Coronary artery (tissue), 2 donors: ENCODE measurements at regions not wholly inside any gene's neighbourhood (a gene's known extent, or its start where the extent isn't known, plus 50 kb on each side); places are given as distances from the start of the nearest gene placed in this dataset.
"Not testable (repeated sequence)": the region's sequence is repeated elsewhere in the genome, so short reads cannot be mapped to it uniquely, and the experiment has no call there.

Experiments
- DNase-seq: peaks from one replicate; pipeline ENCODE4 v3.0.0-alpha.2; 2017; ENCODE audit warnings: low spot score
- H3K27ac ChIP-seq, 2 donors: fragments of 200-600 bp; sonication (generic); one replicate each; pipeline ENCODE4 v1.5.1; 2016 to 2019
- H3K4me3 ChIP-seq: fragments of 200-600 bp; sonication (generic); 2 replicates; pipeline ENCODE4 v1.5.1; 2016; ENCODE audit warnings: mild to moderate bottlenecking, moderate library complexity
- TF ChIP-seq, protein P1 (sequence below): fragments of 200-600 bp; sonication (generic); IDR thresholded peaks from one replicate; pipeline ENCODE4 v1.5.1; 2019; ENCODE audit warnings: antibody characterized with exemption

DNA sequence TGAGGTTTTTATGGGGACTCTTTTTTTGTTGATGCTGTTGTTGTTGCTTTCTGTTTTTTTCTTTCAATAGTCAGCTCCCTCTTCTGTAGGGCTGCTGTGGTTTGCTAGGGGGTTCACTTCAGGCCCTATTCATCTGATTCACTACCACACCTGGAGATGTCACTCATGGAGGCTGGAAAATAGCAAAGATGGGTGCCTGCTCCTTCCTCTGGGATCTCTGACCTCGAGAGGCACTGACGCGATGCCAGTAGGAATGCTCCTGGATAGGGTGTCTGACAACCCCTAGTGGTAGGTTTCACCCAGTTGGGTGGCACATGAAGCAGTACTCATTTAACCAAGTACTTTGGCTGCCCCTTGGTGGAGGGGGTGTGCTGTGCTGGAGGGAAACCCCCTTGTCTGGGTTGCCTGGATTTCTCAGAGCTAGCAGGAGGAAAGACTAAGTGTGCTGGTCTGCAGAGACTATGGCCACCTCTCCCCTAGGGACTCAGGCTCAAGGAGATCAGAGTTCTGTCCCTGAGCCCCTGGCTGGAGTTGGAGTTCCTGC is 745.5 kb downstream of the TMTC2 start:
- no peak for DNase-seq
- TF ChIP-seq, protein P1, sequence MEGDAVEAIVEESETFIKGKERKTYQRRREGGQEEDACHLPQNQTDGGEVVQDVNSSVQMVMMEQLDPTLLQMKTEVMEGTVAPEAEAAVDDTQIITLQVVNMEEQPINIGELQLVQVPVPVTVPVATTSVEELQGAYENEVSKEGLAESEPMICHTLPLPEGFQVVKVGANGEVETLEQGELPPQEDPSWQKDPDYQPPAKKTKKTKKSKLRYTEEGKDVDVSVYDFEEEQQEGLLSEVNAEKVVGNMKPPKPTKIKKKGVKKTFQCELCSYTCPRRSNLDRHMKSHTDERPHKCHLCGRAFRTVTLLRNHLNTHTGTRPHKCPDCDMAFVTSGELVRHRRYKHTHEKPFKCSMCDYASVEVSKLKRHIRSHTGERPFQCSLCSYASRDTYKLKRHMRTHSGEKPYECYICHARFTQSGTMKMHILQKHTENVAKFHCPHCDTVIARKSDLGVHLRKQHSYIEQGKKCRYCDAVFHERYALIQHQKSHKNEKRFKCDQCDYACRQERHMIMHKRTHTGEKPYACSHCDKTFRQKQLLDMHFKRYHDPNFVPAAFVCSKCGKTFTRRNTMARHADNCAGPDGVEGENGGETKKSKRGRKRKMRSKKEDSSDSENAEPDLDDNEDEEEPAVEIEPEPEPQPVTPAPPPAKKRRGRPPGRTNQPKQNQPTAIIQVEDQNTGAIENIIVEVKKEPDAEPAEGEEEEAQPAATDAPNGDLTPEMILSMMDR: no peak
- H3K27ac ChIP-seq: no peak overlapping the region
- H3K4me3 ChIP-seq: no peak overlapping the region

DNA sequence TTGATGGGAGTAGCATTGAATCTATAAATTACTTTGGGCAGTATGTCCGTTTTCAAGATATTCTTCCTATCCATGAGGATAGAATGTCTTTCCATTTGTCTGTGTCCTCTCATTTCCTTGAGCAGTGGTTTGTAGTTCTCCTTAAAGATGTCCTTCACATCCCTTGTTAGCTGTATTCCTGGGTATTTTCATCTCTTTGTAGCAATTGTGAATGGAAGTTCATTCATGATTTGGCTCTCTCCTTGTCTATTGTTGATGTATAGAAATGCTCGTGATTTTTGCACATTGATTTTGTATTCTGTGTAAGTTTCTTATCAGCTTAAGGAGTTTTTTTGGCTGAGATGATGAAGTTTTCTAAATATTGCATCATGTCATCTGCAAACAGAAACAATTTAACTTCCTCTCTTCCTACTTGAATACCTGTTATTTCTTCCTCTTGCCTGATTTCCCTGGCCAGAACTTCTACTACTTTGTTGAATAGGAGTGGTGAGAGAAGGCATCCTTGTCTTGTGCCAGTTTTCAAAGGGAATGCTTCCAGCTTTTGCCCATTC is 741.0 kb downstream of the TMTC2 start:
- not testable (repeated sequence) for H3K4me3 ChIP-seq, DNase-seq, H3K27ac ChIP-seq

DNA sequence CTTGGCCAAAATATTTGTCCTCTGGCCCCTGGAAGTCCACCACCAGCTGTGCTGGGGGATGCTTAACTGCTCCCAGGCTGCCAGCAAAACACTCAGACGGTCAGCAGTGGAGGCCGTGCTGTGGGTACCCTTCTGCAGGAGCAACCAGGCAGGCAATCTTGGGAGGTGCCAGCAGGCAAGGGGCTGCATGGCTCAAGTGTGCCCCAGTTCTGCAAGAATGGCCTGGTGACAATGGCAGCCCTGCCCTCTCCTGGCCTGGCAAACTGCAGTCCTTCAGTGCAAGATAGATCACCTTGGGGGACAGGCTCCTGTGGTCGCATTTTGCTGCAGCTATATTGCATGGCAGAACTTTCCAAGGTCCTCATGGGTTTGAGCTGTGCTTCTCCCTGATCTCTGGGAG is 728.3 kb downstream of the TMTC2 start:
- no peak for DNase-seq
- TF ChIP-seq, protein P1: no peak
- no peak overlapping the region for H3K27ac ChIP-seq
- H3K4me3 ChIP-seq: no peak overlapping the region

DNA sequence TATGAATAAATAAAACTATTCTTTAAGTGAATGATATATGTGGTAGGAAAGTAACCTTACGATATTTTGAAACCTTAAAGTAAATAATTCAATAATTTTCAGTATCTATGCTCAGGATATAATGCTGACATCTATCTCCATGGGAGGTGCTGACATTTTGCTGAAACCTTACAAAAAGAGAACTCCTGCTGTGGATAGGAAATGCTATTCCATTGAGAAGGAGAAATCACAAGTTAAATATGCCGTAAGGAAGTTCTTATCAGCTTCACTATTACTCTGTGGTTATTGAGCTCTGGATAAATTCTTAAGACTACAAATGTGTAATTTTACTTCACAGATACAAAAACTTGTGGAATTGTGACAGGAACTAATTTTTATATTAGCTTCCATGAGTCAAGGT is 722.1 kb downstream of the TMTC2 start:
- no peak overlapping the region for H3K27ac ChIP-seq
- H3K4me3 ChIP-seq: no peak overlapping the region
- TF ChIP-seq, protein P1: no peak
- DNase-seq: no peak

DNA sequence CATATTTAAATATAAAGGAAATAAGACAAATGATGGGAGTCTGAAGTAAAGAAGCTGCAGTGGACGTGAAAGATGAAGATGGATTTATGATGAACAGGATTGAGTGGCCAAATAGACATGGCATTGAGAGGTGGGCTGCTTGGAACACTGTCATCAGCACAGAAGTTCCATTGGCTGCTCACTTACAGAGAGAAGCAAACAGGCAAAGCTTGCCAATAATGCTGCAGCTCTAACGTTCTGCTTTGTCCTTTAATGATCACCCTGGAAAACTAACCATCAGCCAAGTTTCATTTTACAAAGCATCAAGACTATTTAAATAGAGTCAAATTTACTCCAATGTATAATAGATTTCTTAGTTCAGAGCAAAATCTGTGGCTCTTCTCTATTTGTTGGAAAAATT is 721.4 kb downstream of the TMTC2 start:
- TF ChIP-seq, protein P1: no peak
- no peak for DNase-seq
- H3K27ac ChIP-seq: no peak overlapping the region
- H3K4me3 ChIP-seq: no peak overlapping the region

DNA sequence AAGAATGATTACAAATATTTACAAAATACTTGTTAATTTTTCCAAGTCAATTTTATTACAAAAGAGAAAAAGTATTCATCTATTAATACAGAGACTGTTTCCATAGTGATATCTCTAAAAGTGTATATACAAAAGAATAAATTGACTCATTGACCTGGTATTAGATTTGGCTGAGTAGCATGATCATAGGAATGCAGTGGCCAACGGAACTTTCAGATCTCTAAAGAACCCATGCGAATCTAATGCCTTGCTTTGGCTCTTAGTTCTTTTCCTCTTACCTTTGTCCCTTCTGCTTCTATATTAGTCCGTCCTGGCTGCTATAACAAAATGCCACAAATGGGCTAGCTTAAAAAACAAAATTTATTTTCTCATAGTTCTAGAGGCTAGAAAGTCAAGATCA is 717.8 kb downstream of the TMTC2 start:
- Histone ChIP-seq H3K27ac (no peak overlapping the region), H3K4me3 (no peak overlapping the region)
- DNase-seq: no peak
- TF ChIP-seq, protein P1: no peak

DNA sequence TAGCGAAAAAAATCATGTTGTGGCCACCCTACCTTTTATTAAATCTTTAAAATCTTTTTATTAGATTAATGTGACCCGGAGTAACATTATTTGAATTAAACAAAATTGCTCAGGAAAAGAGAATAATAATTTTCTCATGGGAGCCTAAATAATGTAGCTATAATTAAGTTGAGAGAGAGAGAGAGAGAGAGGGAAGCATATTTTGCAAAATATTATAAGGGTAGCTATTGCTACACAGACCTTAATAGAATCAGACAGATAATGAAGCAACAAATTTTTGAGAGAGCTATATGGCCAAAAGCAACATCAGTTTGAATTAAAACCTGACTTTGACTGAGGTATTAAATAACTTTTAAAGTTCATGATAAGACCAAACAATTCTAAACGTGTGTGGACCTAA is 703.5 kb downstream of the TMTC2 start:
- H3K27ac ChIP-seq: no peak overlapping the region
- no peak overlapping the region for H3K4me3 ChIP-seq
- no peak for DNase-seq
- TF ChIP-seq, protein P1: no peak
